ENCODE measurements at regions not wholly inside any gene's neighbourhood (a gene's known extent, or its start where the extent isn't known, plus 50 kb on each side); places are given as distances from the start of the nearest gene placed in this dataset.

- H3K4me3 Mint-ChIP-seq, result no peak overlapping the region
- H3K27me3 Mint-ChIP-seq, result no peaks in the 10 kb centered on the region
- no peak overlapping the region for H3K27ac Mint-ChIP-seq
- no peak for DNase-seq
- H3K9me3 Mint-ChIP-seq, result peaks cover 4 to 6% of the 10 kb centered on the region in 2 donors
- H3K4me1 Mint-ChIP-seq, result no peaks in the 10 kb centered on the region
- no peak for ATAC-seq
Observed at GRCh38 chr5:27701931-27702903, 663.8 kb upstream of the CDH9 start.

- no peak for ATAC-seq
- no peak overlapping the region for H3K27ac Mint-ChIP-seq
- DNase-seq, result no peak
- peaks cover 6 to 8% of the 10 kb centered on the region in 2 donors for H3K9me3 Mint-ChIP-seq
- no peaks in the 10 kb centered on the region for H3K4me1 Mint-ChIP-seq
- H3K4me3 Mint-ChIP-seq, result no peak overlapping the region
- no peaks in the 10 kb centered on the region for H3K27me3 Mint-ChIP-seq
Observed at GRCh38 chr5:27700526-27700925, 662.1 kb upstream of the CDH9 start.

GRCh38 chr5:27682600-27682999, 644.2 kb upstream of the CDH9 start:
- DNase-seq (no peak), ATAC-seq (no peak)
- Mint-ChIP-seq H3K4me3 (no peak overlapping the region), H3K27ac (no peak overlapping the region), H3K4me1 (no peaks in the 10 kb centered on the region), H3K27me3 (no peaks in the 10 kb centered on the region), H3K9me3 (peaks cover 21 to 34% of the 10 kb centered on the region in 2 donors)

GRCh38 chr5:27652505-27652904, 614.1 kb upstream of the CDH9 start:
- DNase-seq, result no peak
- Mint-ChIP-seq H3K9me3 (peaks cover 21 to 25% of the 10 kb centered on the region in 2 donors), H3K27me3 (no peaks in the 10 kb centered on the region), H3K27ac (no peak overlapping the region), H3K4me1 (no peaks in the 10 kb centered on the region), H3K4me3 (no peak overlapping the region)
- ATAC-seq, result no peak

GRCh38 chr5:27639005-27639612, 600.7 kb upstream of the CDH9 start:
- no peak for ATAC-seq
- peaks cover 0 to 22% of the 10 kb centered on the region in 2 donors for H3K9me3 Mint-ChIP-seq
- no peak for DNase-seq
- no peaks in the 10 kb centered on the region for H3K27me3 Mint-ChIP-seq
- H3K27ac Mint-ChIP-seq, result no peak overlapping the region
- no peak overlapping the region for H3K4me3 Mint-ChIP-seq
- no peaks in the 10 kb centered on the region for H3K4me1 Mint-ChIP-seq

GRCh38 chr5:27619982-27620381, 581.6 kb upstream of the CDH9 start:
- Mint-ChIP-seq H3K27ac (no peak overlapping the region), H3K4me1 (no peaks in the 10 kb centered on the region), H3K27me3 (no peaks in the 10 kb centered on the region), H3K9me3 (peaks cover 11 to 25% of the 10 kb centered on the region in 2 donors), H3K4me3 (no peak overlapping the region)
- no peak for DNase-seq
- no peak for ATAC-seq

- DNase-seq (no peak), ATAC-seq (no peak)
- Mint-ChIP-seq H3K4me3 (no peak overlapping the region), H3K9me3 (peaks cover 14 to 42% of the 10 kb centered on the region in 2 donors), H3K4me1 (no peaks in the 10 kb centered on the region), H3K27me3 (no peaks in the 10 kb centered on the region), H3K27ac (no peak overlapping the region)
Observed at GRCh38 chr5:27612161-27612560, 573.8 kb upstream of the CDH9 start.

- DNase-seq, result no peak
- no peak overlapping the region for H3K4me3 Mint-ChIP-seq
- ATAC-seq, result no peak
- H3K9me3 Mint-ChIP-seq, result peaks cover 6 to 15% of the 10 kb centered on the region in 2 donors
- no peak overlapping the region for H3K27ac Mint-ChIP-seq
- H3K27me3 Mint-ChIP-seq, result no peaks in the 10 kb centered on the region
- H3K4me1 Mint-ChIP-seq, result no peaks in the 10 kb centered on the region
Observed at GRCh38 chr5:27608992-27609391, 570.6 kb upstream of the CDH9 start.

- ATAC-seq (no peak), DNase-seq (no peak)
- Mint-ChIP-seq H3K4me3 (no peak overlapping the region), H3K4me1 (no peaks in the 10 kb centered on the region), H3K27me3 (no peaks in the 10 kb centered on the region), H3K9me3 (peaks cover 10 to 18% of the 10 kb centered on the region in 2 donors), H3K27ac (no peak overlapping the region)
Observed at GRCh38 chr5:27598576-27598975, 560.2 kb upstream of the CDH9 start.

- ATAC-seq (no peak), DNase-seq (no peak)
- Mint-ChIP-seq H3K9me3 (peaks cover 6 to 34% of the 10 kb centered on the region in 2 donors), H3K4me3 (no peak overlapping the region), H3K27me3 (no peaks in the 10 kb centered on the region), H3K4me1 (no peaks in the 10 kb centered on the region), H3K27ac (no peak overlapping the region)
Observed at GRCh38 chr5:27594141-27594540, 555.8 kb upstream of the CDH9 start.

- DNase-seq, result no peak
Observed at GRCh38 chr5:27592231-27592630, 553.8 kb upstream of the CDH9 start.

GRCh38 chr5:27590503-27590902, 552.1 kb upstream of the CDH9 start:
- ATAC-seq (no peak), DNase-seq (no peak)
- Mint-ChIP-seq H3K9me3 (peaks cover 23 to 38% of the 10 kb centered on the region in 2 donors), H3K4me3 (no peak overlapping the region), H3K27ac (no peak overlapping the region), H3K27me3 (no peaks in the 10 kb centered on the region), H3K4me1 (no peaks in the 10 kb centered on the region)

More at GRCh38 chr5:27592231-27592630, 553.8 kb upstream of the CDH9 start:
- Mint-ChIP-seq H3K4me1 (no peaks in the 10 kb centered on the region), H3K27me3 (no peaks in the 10 kb centered on the region), H3K9me3 (peaks cover 13 to 38% of the 10 kb centered on the region in 2 donors), H3K27ac (no peak overlapping the region), H3K4me3 (no peak overlapping the region)
- no peak for ATAC-seq

GRCh38 chr5:27578279-27578678, 539.9 kb upstream of the CDH9 start:
- H3K27ac Mint-ChIP-seq, result no peak overlapping the region

GRCh38 chr5:27571681-27572080, 533.3 kb upstream of the CDH9 start:
- ATAC-seq, result no peak
- Mint-ChIP-seq H3K9me3 (peaks cover 0 to 9% of the 10 kb centered on the region in 2 donors), H3K27me3 (no peaks in the 10 kb centered on the region), H3K27ac (no peak overlapping the region), H3K4me3 (no peak overlapping the region), H3K4me1 (no peaks in the 10 kb centered on the region)
- no peak for DNase-seq

More at GRCh38 chr5:27578279-27578678, 539.9 kb upstream of the CDH9 start:
- Mint-ChIP-seq H3K4me3 (no peak overlapping the region), H3K27me3 (no peaks in the 10 kb centered on the region), H3K4me1 (no peaks in the 10 kb centered on the region), H3K9me3 (peaks cover 0 to 11% of the 10 kb centered on the region in 2 donors)
- DNase-seq (no peak), ATAC-seq (no peak)

GRCh38 chr5:27568811-27569210, 530.4 kb upstream of the CDH9 start:
- ATAC-seq (no peak), DNase-seq (no peak)
- Mint-ChIP-seq H3K27me3 (no peaks in the 10 kb centered on the region), H3K9me3 (no peaks in the 10 kb centered on the region), H3K27ac (no peak overlapping the region), H3K4me3 (no peak overlapping the region), H3K4me1 (no peaks in the 10 kb centered on the region)

GRCh38 chr5:27561408-27561807, 523.0 kb upstream of the CDH9 start:
- no peak overlapping the region for H3K4me3 Mint-ChIP-seq
- H3K9me3 Mint-ChIP-seq, result peaks cover 9 to 16% of the 10 kb centered on the region in 2 donors
- ATAC-seq (no peak), DNase-seq (no peak)
- no peaks in the 10 kb centered on the region for H3K27me3 Mint-ChIP-seq
- H3K4me1 Mint-ChIP-seq, result no peaks in the 10 kb centered on the region
- H3K27ac Mint-ChIP-seq, result no peak overlapping the region
